Hematopoietic multipotent progenitor cell (in vitro differentiated cells): ENCODE measurements at regions not wholly inside any gene's neighbourhood (a gene's known extent, or its start where the extent isn't known, plus 50 kb on each side); places are given as distances from the start of the nearest gene placed in this dataset.
A peak's percentile ranks its signal among the peaks of the same experiment; 100 is the strongest.
"Not testable (repeated sequence)": the region's sequence is repeated elsewhere in the genome, so short reads cannot be mapped to it uniquely, and the experiment has no call there.

ENCODE experiments used
- DNase-seq, 3 donors: peaks; one replicate each; pipeline ENCODE4 v3.0.0-alpha.2; 2011 to 2015; ENCODE audit warnings: low read depth in 2 of 3, low spot score in 2 of 3

DNA sequence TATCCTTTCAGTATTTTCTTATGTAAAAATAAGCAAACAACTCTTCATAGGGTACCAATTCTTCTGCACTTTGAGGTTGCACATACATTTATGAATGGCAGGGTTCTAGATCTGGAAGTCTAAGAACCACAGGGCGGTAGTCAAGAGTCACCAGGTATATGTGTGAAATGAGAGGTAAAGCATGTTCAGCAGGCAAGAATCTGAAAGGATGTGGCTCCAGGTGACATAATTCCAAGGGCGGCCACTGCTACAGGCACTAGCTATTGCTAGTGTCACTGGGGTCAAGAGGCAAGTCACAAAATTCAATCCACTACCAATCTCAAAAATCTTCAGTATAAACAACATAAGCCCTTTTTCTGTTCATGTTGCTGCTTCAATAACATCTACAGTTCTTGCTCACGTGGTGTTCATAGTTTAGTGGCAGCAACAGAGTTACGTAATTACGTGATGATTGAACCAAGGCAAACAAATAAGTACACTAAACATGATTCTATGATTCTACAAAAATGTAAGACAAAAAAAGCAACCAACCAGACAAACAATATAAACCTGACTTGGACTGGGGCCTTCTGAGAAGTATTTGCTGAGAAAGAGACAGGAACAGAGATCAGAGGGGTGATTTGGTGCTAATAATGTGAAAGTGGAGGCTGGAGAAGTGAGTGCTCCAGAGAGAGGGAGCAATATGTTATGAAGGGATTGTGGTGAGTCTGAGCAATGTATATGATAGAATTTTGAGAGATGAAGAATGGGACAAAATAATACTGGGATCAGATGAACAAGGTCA lies 101.7 kb downstream of the NAA11 start:
- no peak for DNase-seq

DNA sequence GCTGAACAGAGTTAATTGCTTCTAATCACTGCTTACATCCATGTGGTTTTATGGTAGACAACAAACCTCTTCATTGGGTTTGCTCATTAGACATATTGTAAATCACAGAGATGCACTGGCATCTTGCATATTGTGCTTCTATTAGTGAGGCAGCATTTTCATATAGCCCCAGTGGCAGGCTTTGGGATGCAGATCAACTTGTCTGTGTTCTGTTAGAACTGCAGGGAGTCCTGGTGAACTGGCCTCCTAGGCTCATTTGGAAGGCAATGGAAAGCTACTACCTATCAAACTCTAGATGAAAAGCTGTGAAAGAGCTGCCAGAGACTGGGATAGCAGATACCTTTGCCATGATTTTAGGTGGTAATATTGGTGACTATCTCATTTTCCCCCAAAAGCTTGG lies 108.8 kb downstream of the NAA11 start:
- DNase-seq, result no peak

DNA sequence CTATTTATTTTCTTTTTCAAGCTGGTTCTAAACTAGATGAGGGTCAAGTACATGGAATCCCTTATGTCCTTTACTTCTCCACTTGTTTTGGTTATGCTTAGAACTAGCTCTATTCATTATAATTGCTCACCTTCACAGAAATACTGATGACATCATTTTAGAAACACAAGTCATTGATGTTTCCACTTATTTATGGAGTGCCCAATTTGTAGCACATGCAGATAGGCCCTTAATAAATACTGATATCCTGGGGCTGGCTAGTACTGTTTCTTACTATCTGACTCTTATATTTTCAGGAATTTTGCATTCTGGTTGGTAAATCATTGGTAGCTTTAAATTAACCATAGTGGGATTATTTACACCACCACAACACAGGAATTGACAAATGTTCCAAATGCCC lies 112.2 kb downstream of the NAA11 start:
- no peak for DNase-seq

DNA sequence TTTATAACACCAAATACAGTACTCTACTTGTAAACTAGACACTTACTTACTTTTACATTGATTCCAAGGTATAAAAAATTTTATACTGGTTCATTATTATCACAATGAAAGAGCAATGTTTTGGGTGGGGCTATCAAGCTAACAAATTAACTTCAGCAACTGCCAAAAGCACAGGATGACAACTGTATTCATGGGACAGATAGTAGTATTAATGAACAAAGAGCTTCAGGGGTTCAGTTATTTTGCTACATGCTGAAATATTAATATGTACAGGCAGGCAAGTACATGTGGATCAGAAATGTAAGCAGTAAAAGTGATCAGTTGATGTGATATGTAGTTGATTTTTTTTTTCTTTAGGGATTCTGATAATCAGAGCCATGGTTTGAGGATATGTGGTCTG lies 112.9 kb downstream of the NAA11 start:
- no peak for DNase-seq

DNA sequence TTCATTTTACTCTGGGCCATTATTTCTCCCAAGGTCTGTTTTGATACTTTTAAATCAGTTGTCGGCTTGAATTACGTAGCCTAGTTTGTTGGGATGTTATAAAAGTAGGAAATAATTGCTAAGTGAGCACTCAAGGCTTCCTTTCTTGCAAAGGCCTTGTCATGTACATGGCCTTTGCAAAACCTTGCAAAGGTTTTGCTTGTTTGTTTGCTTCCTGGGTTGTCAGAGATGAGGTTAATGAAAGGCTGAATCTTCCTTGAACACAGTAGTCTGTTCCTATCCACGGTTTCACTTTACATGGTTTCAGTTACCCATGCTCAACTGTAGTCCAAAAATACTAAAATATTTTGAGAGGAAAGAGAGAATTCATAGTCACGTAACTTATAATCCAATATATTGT lies 113.5 kb downstream of the NAA11 start:
- no peak for DNase-seq

DNA sequence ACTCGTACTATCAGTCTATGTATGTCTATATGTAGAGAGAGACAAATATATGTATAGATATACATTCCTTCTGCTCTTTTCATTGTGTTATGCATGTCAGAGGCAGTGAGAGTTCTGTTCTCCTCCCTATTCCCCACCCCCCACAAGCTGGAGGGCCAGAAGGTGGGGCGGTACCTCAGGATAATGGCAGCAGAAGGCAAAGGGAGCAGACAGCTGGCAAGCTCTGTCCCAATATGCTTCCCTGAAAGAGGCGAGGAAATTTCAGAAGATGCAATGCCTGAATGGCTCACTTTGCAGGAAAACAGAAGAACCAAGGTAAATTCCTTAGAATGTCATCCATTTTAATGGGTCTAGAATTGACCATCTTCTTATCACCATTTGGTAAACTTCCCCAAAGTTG lies 114.4 kb downstream of the NAA11 start:
- no peak for DNase-seq

DNA sequence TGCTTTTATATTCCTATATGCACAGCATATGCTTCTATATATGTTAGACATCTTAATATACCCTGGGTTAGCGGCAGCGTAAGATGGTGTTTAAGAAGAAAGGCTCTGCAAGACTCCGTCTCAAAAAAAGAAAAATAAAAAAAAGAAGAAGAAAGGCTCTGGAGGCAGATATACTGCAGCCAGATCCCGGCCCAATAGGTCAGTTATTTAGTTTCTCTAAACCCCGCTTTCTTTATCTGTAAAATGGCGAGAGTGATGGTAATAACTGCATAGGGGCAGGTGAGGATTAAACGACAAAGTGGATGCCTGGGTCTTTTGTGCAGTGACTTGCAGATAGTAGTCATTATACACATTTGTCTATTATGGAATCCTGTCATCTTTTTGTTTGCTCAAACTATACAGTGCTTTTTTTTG lies 115.2 kb downstream of the NAA11 start:
- DNase-seq, result no peak

DNA sequence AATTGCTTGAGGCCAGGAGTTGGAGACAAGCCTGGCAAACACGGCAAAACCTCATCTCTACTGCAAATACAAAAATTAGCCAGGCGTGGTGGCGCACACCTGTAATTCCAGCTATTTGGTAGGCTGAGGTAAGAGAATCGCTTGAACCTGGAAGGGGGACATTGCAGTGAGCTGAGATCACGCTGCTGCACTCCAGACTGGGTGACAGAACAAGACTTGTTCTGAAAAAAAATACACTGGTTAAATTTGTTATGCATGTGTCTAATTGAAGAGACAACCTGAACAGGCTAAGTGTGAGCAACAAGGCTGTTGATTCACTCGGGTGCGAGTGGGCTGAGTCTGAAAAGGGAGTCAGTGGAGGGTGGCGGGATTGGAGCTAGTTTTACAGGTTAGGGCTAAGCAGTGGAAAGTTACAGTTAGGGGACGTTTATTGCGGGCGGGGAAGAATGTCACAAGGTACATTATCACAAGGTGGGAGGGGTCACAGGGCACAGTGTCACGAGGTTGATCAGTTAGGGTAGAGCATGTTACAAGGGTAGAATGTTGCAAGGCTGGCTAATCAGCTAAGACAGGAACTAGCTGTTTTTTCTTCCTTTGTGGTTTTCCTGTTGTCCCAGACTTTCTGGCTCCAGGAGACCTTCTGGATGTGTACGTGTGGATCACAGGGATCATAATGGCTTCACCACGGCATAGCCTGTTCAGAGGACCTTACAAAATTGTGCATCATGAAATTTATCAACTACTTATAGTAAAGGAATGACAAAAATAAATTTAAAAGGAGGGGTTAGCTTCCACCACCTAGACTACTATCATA lies 115.8 kb downstream of the NAA11 start:
- DNase-seq, result peak in 2 of 3 donors; percentile 81 to 87

DNA sequence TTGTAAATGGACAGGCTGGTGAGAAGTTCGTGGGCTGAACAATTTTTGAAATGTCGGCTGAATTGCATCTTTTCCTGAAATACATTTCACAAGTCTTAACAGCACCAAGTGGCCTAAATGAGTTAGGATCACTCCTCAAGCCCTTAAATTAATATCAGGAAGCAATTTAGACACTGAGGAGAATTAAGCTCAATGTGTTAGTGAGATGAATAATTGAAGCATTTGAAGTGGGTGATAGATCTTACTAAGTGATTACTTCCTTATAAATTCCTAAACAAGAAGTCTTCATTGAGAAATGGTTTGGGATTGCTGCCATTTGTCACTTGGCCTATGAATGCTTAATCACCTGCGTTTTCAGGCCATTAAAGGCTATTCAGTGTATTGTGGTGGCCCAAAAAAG lies 116.8 kb downstream of the NAA11 start:
- DNase-seq, result peak in 1 of 3 donors; percentile 5

DNA sequence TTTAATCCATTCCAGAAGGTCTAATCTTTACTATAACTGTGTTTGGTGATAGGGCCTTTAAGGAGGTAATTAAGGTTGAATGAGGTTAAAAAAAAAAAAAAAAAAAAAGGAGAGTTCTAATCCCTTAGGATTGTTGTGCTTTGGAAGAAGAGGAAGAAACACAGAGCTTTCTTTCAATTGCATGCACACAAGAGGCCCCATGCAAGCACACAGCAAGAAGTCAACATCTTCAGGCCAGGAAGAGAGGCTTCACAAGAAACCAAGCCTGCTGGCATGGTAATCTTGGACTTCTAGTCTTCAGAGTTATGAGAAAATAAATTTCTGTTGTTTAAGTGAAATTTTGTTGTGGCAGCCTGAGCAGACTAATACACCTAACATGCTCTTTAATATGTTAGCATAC lies 118.6 kb downstream of the NAA11 start:
- DNase-seq, result no peak

DNA sequence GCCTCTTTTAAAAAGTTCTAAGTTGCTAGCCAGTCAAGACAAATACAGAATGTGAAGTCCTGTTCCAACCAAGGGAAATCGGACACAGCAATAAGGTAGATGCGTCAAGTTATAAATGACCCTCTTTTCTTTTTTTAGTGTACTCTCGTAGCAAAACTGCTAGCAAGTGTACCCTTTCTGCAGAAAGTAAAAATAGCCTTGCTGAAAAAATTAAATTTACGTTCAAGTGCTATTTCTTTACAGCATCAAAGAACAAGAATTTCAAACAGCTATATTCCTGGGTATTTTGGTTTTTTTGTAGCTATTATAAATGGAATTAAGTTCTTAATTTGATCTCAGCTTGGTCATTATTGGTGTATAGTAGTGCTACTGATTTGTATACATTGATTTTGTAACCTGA lies 119.2 kb downstream of the NAA11 start:
- DNase-seq, result no peak

DNA sequence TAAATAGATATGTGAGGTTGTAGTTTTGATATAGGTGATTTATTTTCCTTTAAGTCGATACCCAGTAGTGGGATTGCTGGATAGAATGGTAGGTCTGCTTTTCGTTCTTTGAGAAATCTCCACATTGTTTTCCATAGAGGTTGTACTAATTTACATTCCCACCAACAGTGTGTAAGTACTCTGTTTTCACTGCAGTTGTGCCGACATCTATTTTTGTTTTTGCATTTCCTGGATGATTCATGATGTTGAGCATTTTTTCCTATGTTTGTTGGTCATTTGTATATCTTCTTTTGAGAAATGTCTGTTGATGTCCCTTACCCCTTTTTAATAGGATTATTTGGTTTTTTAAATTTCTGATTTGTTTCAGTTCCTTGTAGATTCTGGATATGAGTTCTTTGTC lies 120.7 kb downstream of the NAA11 start:
- no peak for DNase-seq

DNA sequence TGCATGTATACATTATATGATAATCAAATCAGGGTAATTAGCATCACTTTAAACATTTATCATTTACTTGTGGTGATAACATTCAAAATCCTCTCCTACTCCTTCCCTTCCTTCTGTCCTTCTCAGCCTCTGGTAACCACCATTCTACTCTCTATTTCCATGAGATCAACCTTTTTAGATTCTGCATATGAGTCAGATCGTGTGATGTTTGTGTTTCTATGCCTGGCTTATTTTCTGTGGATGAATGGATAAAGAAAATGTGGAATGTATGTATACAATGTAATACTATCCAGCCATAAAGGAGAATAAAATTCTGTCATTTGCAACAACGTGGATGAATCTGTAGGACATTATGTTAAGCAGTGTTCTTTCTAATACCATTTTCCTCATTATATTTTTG lies 123.9 kb downstream of the NAA11 start:
- DNase-seq, result no peak

DNA sequence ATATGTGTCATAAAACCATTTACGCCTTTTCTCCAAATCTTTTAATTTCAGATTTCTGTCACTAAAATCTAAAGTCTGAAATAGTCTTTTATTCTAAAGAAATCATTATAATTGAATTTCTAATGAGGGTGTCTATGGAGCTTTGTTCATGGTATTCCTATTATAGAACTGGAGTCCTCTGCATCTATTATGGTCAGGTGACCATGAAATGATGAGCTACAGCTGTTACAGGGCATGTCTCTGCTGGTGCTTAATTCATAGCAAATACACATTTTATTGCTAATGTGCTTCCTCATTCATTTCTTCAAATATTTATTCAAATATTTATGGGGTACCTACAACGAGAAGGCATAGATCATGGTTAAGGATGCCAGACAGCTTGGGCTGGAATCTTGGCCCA lies 126.1 kb downstream of the NAA11 start:
- DNase-seq, result no peak

DNA sequence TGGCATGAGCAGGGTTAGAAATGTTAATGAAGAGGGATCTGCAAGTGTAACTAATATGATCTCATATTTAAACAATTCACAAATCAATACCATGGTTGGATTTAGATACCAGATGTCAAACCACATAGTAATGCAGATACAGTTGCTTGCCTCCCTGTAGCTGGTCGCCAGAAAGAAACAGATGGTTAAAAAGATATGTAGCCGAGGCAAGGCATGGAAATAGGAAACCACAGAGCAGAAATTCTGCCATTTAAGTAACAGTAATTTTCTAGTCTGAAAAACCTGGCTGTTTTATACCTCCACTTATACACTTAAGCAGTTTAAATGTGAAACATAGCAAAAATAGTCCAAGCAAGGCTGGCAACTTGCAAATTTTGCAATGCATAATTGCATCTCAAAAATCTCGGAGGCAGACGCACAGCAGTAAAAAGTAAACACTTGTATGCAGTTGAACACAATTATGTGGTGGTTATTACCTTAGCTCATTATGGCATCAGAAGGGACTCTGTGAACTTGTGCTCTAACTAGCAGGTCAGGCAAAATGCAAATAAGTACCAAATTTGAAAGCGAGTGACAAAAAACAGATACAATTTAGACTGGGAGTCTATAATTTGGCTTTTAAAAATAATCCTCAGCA lies 126.8 kb downstream of the NAA11 start:
- peak in 2 of 3 donors; percentile 22 to 73 for DNase-seq

DNA sequence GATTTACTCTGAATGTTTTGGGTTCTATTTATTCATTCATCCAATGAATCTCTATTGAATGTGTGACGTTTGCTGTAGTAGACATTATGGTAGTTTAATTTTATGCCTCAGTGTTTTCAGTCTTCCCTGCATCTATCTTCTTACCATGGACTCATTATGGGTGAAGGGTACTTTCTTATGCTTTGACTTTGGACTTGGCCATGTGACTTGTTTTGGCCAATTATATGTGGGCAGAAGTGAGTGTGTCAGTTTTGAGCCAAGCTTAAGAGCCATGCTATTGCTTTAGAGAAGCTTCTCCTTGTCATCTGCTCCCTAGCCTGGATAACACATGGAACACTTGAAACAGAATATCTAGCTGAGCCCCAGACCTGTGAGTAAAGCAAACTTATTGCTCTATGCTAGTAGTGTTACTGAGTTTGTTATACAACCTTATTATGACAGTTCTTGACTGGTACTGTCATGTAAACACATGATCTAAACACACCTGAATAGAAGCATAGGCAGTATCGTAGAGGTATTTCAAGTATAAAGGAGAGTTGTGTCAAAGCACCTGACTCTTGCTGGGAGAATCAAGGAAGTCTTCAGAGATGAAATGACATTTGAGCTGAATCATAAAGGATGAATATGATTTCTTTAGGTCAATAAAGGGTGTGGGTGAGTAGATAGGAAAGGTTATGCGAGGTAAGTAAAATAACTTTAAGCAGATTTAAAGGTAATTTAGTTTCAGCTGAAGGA lies 128.4 kb downstream of the NAA11 start:
- DNase-seq, result no peak

DNA sequence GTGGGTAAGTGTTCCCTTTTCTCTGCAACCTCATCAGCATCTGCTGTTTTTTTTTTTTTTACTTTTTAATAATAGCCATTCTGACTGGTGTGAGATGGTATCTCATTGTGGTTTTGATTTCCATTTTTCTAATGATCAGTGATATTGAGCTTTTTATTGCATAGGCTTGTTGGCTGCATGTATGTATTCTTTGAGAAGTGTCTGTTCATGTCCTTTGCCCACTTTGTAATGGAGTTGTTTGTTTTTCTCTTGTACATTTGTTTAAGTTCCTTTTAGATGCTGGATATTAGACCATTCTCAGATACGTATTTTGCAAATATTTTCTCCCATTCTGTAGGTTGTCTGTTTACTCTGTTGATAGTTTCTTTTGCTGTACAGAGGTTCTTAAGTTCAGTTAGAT lies 134.6 kb downstream of the NAA11 start:
- DNase-seq, result not testable (repeated sequence)

DNA sequence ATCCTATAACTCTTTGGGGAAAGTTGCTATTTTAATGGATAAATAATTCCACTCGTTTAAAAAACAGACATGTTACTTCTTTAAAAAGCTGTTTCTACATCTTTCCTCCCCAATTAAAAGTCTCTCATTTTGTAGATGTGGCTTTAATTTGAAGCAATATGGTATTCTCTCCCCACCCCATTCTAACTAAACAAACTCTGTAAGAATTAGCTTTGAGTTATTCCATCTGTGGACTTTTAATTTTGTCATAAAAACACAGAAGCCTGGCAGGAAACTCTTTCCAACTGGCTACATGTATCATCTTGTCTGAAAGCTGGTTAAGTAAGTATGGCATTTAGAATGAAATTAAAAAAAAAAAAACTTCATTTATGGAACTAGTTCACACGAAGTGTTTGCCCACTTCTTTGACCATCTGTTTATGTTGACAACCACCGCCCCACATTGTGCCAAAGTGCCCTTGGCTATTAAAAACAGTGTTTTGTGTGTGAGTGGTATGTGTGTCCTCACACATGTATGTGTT lies 140.3 kb downstream of the NAA11 start:
- DNase-seq, result no peak

DNA sequence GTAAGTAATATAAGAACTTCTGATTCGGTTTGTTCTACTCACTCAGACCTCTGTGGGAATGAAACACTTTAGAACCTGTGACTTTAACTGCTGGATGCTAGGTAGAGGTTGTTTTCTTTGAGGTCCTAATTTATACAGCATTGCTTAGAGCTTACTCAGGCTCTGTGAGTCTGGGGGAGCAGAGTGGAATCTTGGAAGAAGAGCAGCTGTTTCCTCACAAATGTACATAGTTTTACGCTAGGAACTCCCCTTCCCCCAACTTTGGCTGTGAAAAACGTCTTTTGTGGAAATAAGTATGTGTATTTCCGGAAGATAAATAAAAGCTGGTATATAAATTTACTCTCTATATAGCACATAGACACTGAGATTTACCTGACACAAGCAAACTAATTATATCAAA lies 141.4 kb downstream of the NAA11 start:
- no peak for DNase-seq

DNA sequence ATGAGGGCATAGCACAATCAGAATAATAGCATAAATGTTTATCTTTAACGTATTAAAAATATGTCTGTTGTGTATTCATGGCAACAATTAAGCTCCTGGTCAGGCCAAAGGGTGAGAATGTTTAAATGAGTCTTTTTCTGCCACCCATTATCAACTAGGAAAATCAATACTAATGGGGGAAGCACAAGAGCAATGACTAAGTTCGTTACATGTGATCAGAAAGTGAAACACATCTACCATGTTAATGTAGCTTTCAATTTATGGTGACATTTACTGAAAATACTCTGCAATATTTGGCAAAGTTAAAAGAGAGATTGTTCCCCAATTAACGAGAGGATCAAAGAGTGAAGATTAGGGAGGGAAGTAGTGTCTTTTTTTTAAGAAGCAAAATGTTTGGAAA lies 143.7 kb downstream of the NAA11 start:
- DNase-seq, result no peak

DNA sequence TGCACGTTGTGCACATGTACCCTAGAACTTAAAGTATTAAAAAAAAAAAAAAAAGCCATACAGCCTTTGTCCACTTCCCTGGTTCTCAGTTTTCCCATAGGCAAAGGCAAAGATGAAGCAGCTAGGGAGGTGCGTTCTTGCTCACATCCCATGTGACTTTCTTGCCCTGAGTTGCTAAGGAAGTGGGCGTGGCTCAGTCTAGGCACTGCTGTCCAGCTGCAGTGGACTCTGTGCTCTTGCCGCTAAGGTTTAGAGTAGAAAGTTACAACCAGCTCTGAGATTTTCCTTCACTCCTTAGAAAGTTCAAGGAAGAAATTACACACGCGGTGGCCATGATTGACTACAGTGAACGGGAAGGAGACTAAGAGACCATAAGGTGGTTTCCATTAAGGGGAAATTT lies 144.7 kb downstream of the NAA11 start:
- no peak for DNase-seq
